H1 (cell line): ENCODE measurements at regions not wholly inside any gene's neighbourhood (a gene's known extent, or its start where the extent isn't known, plus 50 kb on each side); places are given as distances from the start of the nearest gene placed in this dataset.

Experiments
- CTCF ChIA-PET: fragments of 300-600 bp; sonication (Branson Sonifier 250); formaldehyde crosslinking; loops from one replicate; lab custom pipeline; 2021; ENCODE audit not compliant: partially characterized antibody; lab: Charles Lee
- POLR2A ChIA-PET: fragments of 300-600 bp; sonication (Branson Sonifier 250); formaldehyde crosslinking; loops from one replicate; lab custom pipeline; 2021; ENCODE audit warnings: inconsistent platforms; ENCODE audit not compliant: partially characterized antibody; lab: Charles Lee
- DNase-seq, 2 experiments: peaks; one replicate each; pipeline versions ENCODE4 v3.0.0 to v3.0.0-alpha.2; 2010 to 2022; ENCODE audit warnings: low spot score in 2 of 2, low read depth in 1 of 2, mixed read lengths in 1 of 2
- FAIRE-seq: peaks from 2 replicates; lab custom pipeline; 2011; peaks lifted over from hg19 to GRCh38; lab: Jason Lieb, UNC
- H2AFZ ChIP-seq: 2 replicates; pipeline ENCODE4 v1.8.1; 2012; ENCODE audit warnings: low read length, inconsistent platforms
- H2AK5ac ChIP-seq: 2 replicates; pipeline ENCODE4 v1.6.1; 2013; ENCODE audit warnings: low read depth, low read length
- H2BK120ac ChIP-seq: replicated peaks from 2 replicates; pipeline ENCODE3; 2013; ENCODE audit warnings: low read depth, low read length, inconsistent platforms
- H2BK12ac ChIP-seq: 2 replicates; pipeline ENCODE4 v1.6.1; 2013; ENCODE audit warnings: low read depth, low read length
- H2BK15ac ChIP-seq: 2 replicates; pipeline ENCODE4 v1.6.1; 2013; ENCODE audit warnings: low read length
- H2BK20ac ChIP-seq: 2 replicates; pipeline ENCODE4 v1.6.1; 2013; ENCODE audit warnings: low read length
- H2BK5ac ChIP-seq: 2 replicates; pipeline ENCODE4 v1.6.1; 2013; ENCODE audit warnings: low read depth, low read length
- H3K14ac ChIP-seq: 2 replicates; pipeline ENCODE4 v1.6.1; 2013; ENCODE audit warnings: inconsistent platforms; ENCODE audit not compliant: insufficient read length
- H3K18ac ChIP-seq: 2 replicates; pipeline ENCODE4 v1.6.1; 2013; ENCODE audit warnings: low read length; ENCODE audit errors: extremely low read depth
- H3K23ac ChIP-seq: 2 replicates; pipeline ENCODE4 v1.6.1; 2013; ENCODE audit warnings: inconsistent platforms; ENCODE audit not compliant: insufficient read length
- H3K23me2 ChIP-seq: 2 replicates; pipeline ENCODE4 v1.6.1; 2013; ENCODE audit warnings: low read depth, low read length
- H3K27ac ChIP-seq: 2 replicates; pipeline ENCODE4 v1.6.1; 2011; ENCODE audit warnings: low read depth, low read length, inconsistent platforms
- H3K27me3 ChIP-seq, 4 experiments: replicated peaks in 1 of 4; 1 replicate in 1 of 4; 2 replicates in 3 of 4; pipeline versions ENCODE4 v1.6.1 to v1.8.1; 2011 to 2013; ENCODE audit warnings: low read length in 3 of 4, mild to moderate bottlenecking in 3 of 4, inconsistent platforms in 2 of 4, mixed read lengths in 2 of 4, moderate library complexity in 1 of 4; ENCODE audit not compliant: control insufficient read depth in 3 of 4, insufficient read depth in 3 of 4; ENCODE audit errors: extremely low read depth in 1 of 4
- H3K36me3 ChIP-seq, 4 experiments: 2 replicates each; pipeline versions ENCODE4 v1.6.1 to v1.8.1; 2011 to 2013; ENCODE audit warnings: mild to moderate bottlenecking in 4 of 4, low read length in 3 of 4, moderate library complexity in 2 of 4, control low read depth in 1 of 4, inconsistent platforms in 1 of 4; ENCODE audit not compliant: insufficient read depth in 4 of 4, control insufficient read depth in 2 of 4
- H3K4ac ChIP-seq: replicated peaks from 2 replicates; pipeline ENCODE3; 2013; ENCODE audit warnings: low read length, low read depth, mixed read lengths, inconsistent platforms; ENCODE audit not compliant: insufficient read length
- H3K4me1 ChIP-seq, 4 experiments: replicated peaks in 1 of 4; 1 replicate in 1 of 4; 2 replicates in 3 of 4; pipeline versions ENCODE4 v1.6.1 to v1.8.1; 2011 to 2013; ENCODE audit warnings: low read length in 3 of 4, inconsistent platforms in 2 of 4, mixed read lengths in 1 of 4; ENCODE audit not compliant: insufficient read depth in 4 of 4, control insufficient read depth in 3 of 4
- H3K4me2 ChIP-seq, 2 experiments: 2 replicates each; pipeline versions ENCODE4 v1.6.1 to v1.8.1; 2011 to 2013; ENCODE audit warnings: low read depth in 2 of 2, low read length in 2 of 2, control low read depth in 1 of 2, inconsistent platforms in 1 of 2, mild to moderate bottlenecking in 1 of 2; ENCODE audit not compliant: insufficient read depth in 1 of 2
- H3K4me3 ChIP-seq, 4 experiments: fragments of 200-600, 300-600 bp in 1 of 4; sonication (generic), shearing (Covaris generic), sonication (Bioruptor Twin) in 1 of 4; 2 replicates each; pipeline versions ENCODE4 v1.5.1 to v1.8.1; 2011 to 2016; ENCODE audit warnings: low read length in 4 of 4, low read depth in 3 of 4, control low read depth in 2 of 4, inconsistent platforms in 2 of 4, mild to moderate bottlenecking in 2 of 4, mixed read lengths in 1 of 4, moderate library complexity in 1 of 4; ENCODE audit not compliant: insufficient read depth in 2 of 4; ENCODE audit errors: extremely low read depth in 1 of 4
- H3K56ac ChIP-seq: replicated peaks from 2 replicates; pipeline ENCODE3; 2013; ENCODE audit warnings: low read depth, mild to moderate bottlenecking, mixed read lengths, low read length, inconsistent platforms; ENCODE audit not compliant: insufficient read length
- H3K79me1 ChIP-seq: 2 replicates; pipeline ENCODE4 v1.6.1; 2013; ENCODE audit warnings: low read depth, low read length, control low read depth
- H3K79me2 ChIP-seq, 2 experiments: 2 replicates each; pipeline versions ENCODE4 v1.6.1 to v1.8.1; 2012 to 2013; ENCODE audit warnings: low read length in 2 of 2, mild to moderate bottlenecking in 2 of 2, inconsistent platforms in 1 of 2; ENCODE audit not compliant: insufficient read depth in 2 of 2, control insufficient read depth in 1 of 2
- H3K9ac ChIP-seq, 4 experiments: replicated peaks in 1 of 4; 1 replicate in 1 of 4; 2 replicates in 3 of 4; pipeline versions ENCODE4 v1.6.1 to v1.8.1; 2011 to 2013; ENCODE audit warnings: low read depth in 3 of 4, low read length in 3 of 4, control low read depth in 2 of 4, mild to moderate bottlenecking in 2 of 4, moderate library complexity in 2 of 4, inconsistent platforms in 1 of 4; ENCODE audit errors: extremely low read depth in 1 of 4
- H3K9me3 ChIP-seq, 2 experiments: 2 replicates each; pipeline versions ENCODE4 v1.6.1 to v1.8.1; 2012 to 2013; ENCODE audit warnings: mild to moderate bottlenecking in 2 of 2, moderate library complexity in 2 of 2, control low read depth in 1 of 2, inconsistent platforms in 1 of 2, low read depth in 1 of 2, low read length in 1 of 2, mixed read lengths in 1 of 2; ENCODE audit not compliant: insufficient read depth in 2 of 2
- H4K20me1 ChIP-seq, 2 experiments: replicated peaks in 1 of 2; 2 replicates each; pipeline versions ENCODE3 to v1.8.1; 2011 to 2013; ENCODE audit warnings: inconsistent platforms in 2 of 2, low read length in 2 of 2, mild to moderate bottlenecking in 1 of 2; ENCODE audit not compliant: insufficient read depth in 2 of 2, control insufficient read depth in 1 of 2
- H4K5ac ChIP-seq: 2 replicates; pipeline ENCODE4 v1.6.1; 2013; ENCODE audit warnings: low read length, low read depth, mixed read lengths, inconsistent platforms; ENCODE audit not compliant: insufficient read length
- H4K8ac ChIP-seq: 2 replicates; pipeline ENCODE4 v1.8.0; 2013; ENCODE audit warnings: mild to moderate bottlenecking, moderate library complexity, low read length, inconsistent platforms; ENCODE audit not compliant: insufficient read depth; ENCODE audit errors: extremely low read depth
- H4K91ac ChIP-seq: replicated peaks from 2 replicates; pipeline ENCODE3; 2013; ENCODE audit warnings: low read length, mixed read lengths, inconsistent platforms; ENCODE audit not compliant: insufficient read length
- NANOG ChIP-seq: IDR thresholded peaks from 2 replicates; pipeline ENCODE4 v1.6.1; 2011; ENCODE audit warnings: low read length, low read depth, mild to moderate bottlenecking, inconsistent platforms; ENCODE audit not compliant: insufficient read depth, poor library complexity, severe bottlenecking
- POLR2AphosphoS5 ChIP-seq: IDR thresholded peaks from 2 replicates; pipeline ENCODE4 v1.6.1; 2011; ENCODE audit warnings: low read depth, low read length
- ZNF274 ChIP-seq: IDR thresholded peaks from 2 replicates; pipeline ENCODE4 v1.7.0; 2012; ENCODE audit warnings: low read length, borderline replicate concordance; ENCODE audit errors: extremely low read depth
- WGBS, 2 experiments: shearing (Covaris generic) in 1 of 2; methylation state at CpG; one replicate each; pipeline versions ENCODE4 v1.1.6 to v1.1.7; 2013 to 2015; ENCODE audit warnings: low lambda C conversion rate in 2 of 2, mixed read lengths in 2 of 2, inconsistent platforms in 1 of 2, low coverage in 1 of 2, missing lambda C conversion rate in 1 of 2; ENCODE audit not compliant: insufficient replicate concordance in 2 of 2, insufficient coverage in 1 of 2, insufficient read length in 1 of 2; ENCODE audit errors: extremely low coverage in 1 of 2, missing lambda C conversion rate in 1 of 2; 5-methylcytosine and 5-hydroxymethylcytosine counted together

DNA sequence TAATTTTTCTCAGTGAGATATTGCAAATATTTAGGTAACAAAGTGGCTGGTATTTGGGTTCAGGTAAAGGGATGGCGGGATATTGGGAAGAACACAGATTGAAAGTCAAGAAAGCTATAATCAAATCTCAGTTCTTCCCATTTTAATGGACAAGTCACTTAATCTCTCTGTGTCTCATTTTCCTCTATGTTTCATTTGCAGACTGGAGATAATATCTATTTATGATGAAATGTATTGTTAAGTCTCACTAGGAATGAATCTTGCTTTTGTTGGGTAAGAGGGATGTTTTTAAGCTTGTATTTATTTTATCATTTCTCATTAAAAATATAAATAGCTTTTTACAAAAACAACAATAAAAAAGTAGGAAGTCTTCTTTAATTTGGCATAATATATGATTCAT, 175.4 kb downstream of the ISL1 start:
- Histone ChIP-seq H4K5ac (no peak overlapping the region), H3K9me3 (no peaks in the 10 kb centered on the region), H3K79me2 (no peaks in the 10 kb centered on the region), H3K27me3 (no peaks in the 10 kb centered on the region), H3K79me1 (no peaks in the 10 kb centered on the region), H2BK120ac (no peak overlapping the region), H3K36me3 (no peaks in the 10 kb centered on the region), H3K4ac (no peak overlapping the region), H4K20me1 (no peaks in the 10 kb centered on the region), H3K23me2 (no peaks in the 10 kb centered on the region), H2BK5ac (no peak overlapping the region), H3K14ac (no peak overlapping the region), H2AK5ac (no peak overlapping the region)
- 93% methylated on average over 1 of the region's 1 CpG; no CpG with 5 or more reads in 1 of the 2 experiments for whole genome bisulfite sequencing, 2 experiments
- DNase-seq (no peak), FAIRE-seq (no peak)
- no peak for TF ChIP-seq NANOG
- no peak for TF ChIP-seq POLR2AphosphoS5
- TF ChIP-seq ZNF274, result no peak
- TF ChIP-seq, all 59 proteins: peak for 0
- Histone ChIP-seq H3K4me2 (no peak overlapping the region), H3K9ac (no peak overlapping the region), H4K91ac (no peak overlapping the region), H3K27ac (no peak overlapping the region), H3K4me1 (no peaks in the 10 kb centered on the region), H2AFZ (no peak overlapping the region), H3K56ac (no peak overlapping the region), H3K23ac (no peak overlapping the region), H2BK15ac (no peak overlapping the region), H3K4me3 (no peak overlapping the region), H3K18ac (no peak overlapping the region), H4K8ac (no peak overlapping the region), H2BK20ac (no peak overlapping the region), H2BK12ac (no peak overlapping the region)
- ChIA-PET POLR2A (no interaction called here), CTCF (interaction anchor here (0.6 kb wide), 1 partner anchor 57 kb away, joined by 3 read pairs; no protein-coding TSS in a partner anchor)
